Testis (tissue), 2 donors: ENCODE measurements at regions not wholly inside any gene's neighbourhood (a gene's known extent, or its start where the extent isn't known, plus 50 kb on each side); places are given as distances from the start of the nearest gene placed in this dataset.

Experiments
- DNase-seq: peaks from one replicate; pipeline ENCODE4 v3.0.0-alpha.2; 2019
- H3K27ac ChIP-seq, 2 donors: fragments of 200-600 bp; sonication (generic); one replicate each; pipeline ENCODE4 v1.5.1; 2019
- H3K27me3 ChIP-seq: fragments of 200-600 bp; sonication (generic); one replicate; pipeline ENCODE4 v1.5.1; 2019
- H3K36me3 ChIP-seq: fragments of 200-600 bp; sonication (generic); one replicate; pipeline ENCODE4 v1.5.1; 2017; ENCODE audit warnings: low read depth; ENCODE audit errors: missing control alignments
- H3K4me1 ChIP-seq: fragments of 200-600 bp; sonication (generic); one replicate; pipeline ENCODE4 v1.5.1; 2019
- H3K4me3 ChIP-seq, 2 donors: fragments of 200-600 bp; sonication (generic); one replicate each; pipeline ENCODE4 v1.5.1; 2017 to 2019
- H3K9me3 ChIP-seq: fragments of 200-600 bp; sonication (generic); one replicate; pipeline ENCODE4 v1.5.1; 2017
- CTCF ChIP-seq, 3 experiments: fragments of 450-650 bp in 2 of 3; fragments of 200-600 bp in 1 of 3; sonication (generic) in 1 of 3; IDR thresholded peaks; one replicate each; pipeline ENCODE4 v1.5.1; 2016 to 2019; ENCODE audit warnings: antibody characterized with exemption in 3 of 3, mild to moderate bottlenecking in 2 of 3, moderate library complexity in 1 of 3
- POLR2A ChIP-seq: fragments of 450-650 bp; IDR thresholded peaks from one replicate; pipeline ENCODE4 v1.6.1; 2017; ENCODE audit warnings: antibody characterized with exemption, mild to moderate bottlenecking, moderate library complexity
- WGBS, 2 donors: methylation state at CpG; one replicate each; pipeline ENCODE4 v1.1.5; 2018; 5-methylcytosine and 5-hydroxymethylcytosine counted together
- intact Hi-C: fragments of 100-400 bp; cut with DNase I; formaldehyde crosslinking; loops from one replicate; pipeline ENCODE4 v1.15.1; 2023; ENCODE audit warnings: low total_unique reads

- Histone ChIP-seq H3K27me3 (no peaks in the 10 kb centered on the region), H3K9me3 (no peaks in the 10 kb centered on the region), H3K4me1 (no peaks in the 10 kb centered on the region), H3K27ac (no peak overlapping the region), H3K4me3 (no peak overlapping the region), H3K36me3 (no peaks in the 10 kb centered on the region)
- DNase-seq = no peak
- no peak for TF ChIP-seq POLR2A
- no peak for TF ChIP-seq CTCF (IDR thresholded peaks at IDR 0.05)
- WGBS, 2 donors = 10 to 11% methylated on average over 5 of the region's 5 CpGs
- intact Hi-C loops = no loop called here
These were observed 82.0 kb upstream of the WSCD2 start for GRCh38 chr12:108047071-108047550.

GRCh38 chr12:108048686-108049085 is 80.4 kb upstream of the WSCD2 start:
- no peaks in the 10 kb centered on the region for H3K36me3 ChIP-seq
- H3K4me3 ChIP-seq = no peak overlapping the region
- H3K27me3 ChIP-seq = no peaks in the 10 kb centered on the region
- TF ChIP-seq POLR2A = no peak
- TF ChIP-seq CTCF (IDR thresholded peaks at IDR 0.05) = no peak
- H3K4me1 ChIP-seq = no peaks in the 10 kb centered on the region
- intact Hi-C loops = no loop called here
- DNase-seq = no peak
- H3K9me3 ChIP-seq = no peaks in the 10 kb centered on the region
- H3K27ac ChIP-seq = no peak overlapping the region
- 82 to 91% methylated on average over 5 of the region's 5 CpGs for WGBS, 2 donors

- H3K27ac ChIP-seq = no peak overlapping the region
- H3K4me3 ChIP-seq = no peak overlapping the region
- H3K36me3 ChIP-seq = no peaks in the 10 kb centered on the region
- intact Hi-C loops = no loop called here
- TF ChIP-seq POLR2A (no peak), CTCF (IDR thresholded peaks at IDR 0.05) (no peak)
- no peaks in the 10 kb centered on the region for H3K9me3 ChIP-seq
- no peaks in the 10 kb centered on the region for H3K4me1 ChIP-seq
- WGBS, 2 donors = 62 to 63% methylated on average over 5 of the region's 5 CpGs
- no peak for DNase-seq
- H3K27me3 ChIP-seq = no peaks in the 10 kb centered on the region
These were observed 78.4 kb upstream of the WSCD2 start for GRCh38 chr12:108050696-108051095.

GRCh38 chr12:108052260-108052659 is 76.8 kb upstream of the WSCD2 start:
- intact Hi-C loops = no loop called here

More at GRCh38 chr12:108052260-108052659, 76.8 kb upstream of the WSCD2 start:
- no peaks in the 10 kb centered on the region for H3K36me3 ChIP-seq
- no peak overlapping the region for H3K4me3 ChIP-seq
- H3K27ac ChIP-seq = no peak overlapping the region
- no peaks in the 10 kb centered on the region for H3K4me1 ChIP-seq
- WGBS, 2 donors = 61 to 62% methylated on average over 5 of the region's 5 CpGs
- H3K9me3 ChIP-seq = no peaks in the 10 kb centered on the region
- no peak for TF ChIP-seq CTCF (IDR thresholded peaks at IDR 0.05)
- TF ChIP-seq POLR2A = no peak
- H3K27me3 ChIP-seq = no peaks in the 10 kb centered on the region
- no peak for DNase-seq
